Calu3 (cell line): ENCODE measurements at regions not wholly inside any gene's neighbourhood (a gene's known extent, or its start where the extent isn't known, plus 50 kb on each side); places are given as distances from the start of the nearest gene placed in this dataset.
"Not testable (repeated sequence)": the region's sequence is repeated elsewhere in the genome, so short reads cannot be mapped to it uniquely, and the experiment has no call there.

Source experiments
- BruUV-seq: library from RNA; stranded (reverse); fragments of 400-500 nt; replicated peaks from 2 replicates; lab custom pipeline; 2021; lab: Mats Ljungman, UMichigan
- CTCF ChIA-PET: fragments of 300-600 bp; sonication (Branson Sonifier 250); formaldehyde crosslinking; loops from one replicate; lab custom pipeline; 2022; ENCODE audit warnings: antibody characterized with exemption; lab: Charles Lee
- DNase-seq: peaks from one replicate; pipeline ENCODE4 v3.0.0; 2022
- H3K27ac Mint-ChIP-seq: one replicate; pipeline ENCODE4 v1.8.0; 2022; ENCODE audit warnings: mixed read lengths; ENCODE audit not compliant: unreplicated experiment
- H3K27me3 Mint-ChIP-seq: one replicate; pipeline ENCODE4 v1.8.0; 2022; ENCODE audit warnings: mixed read lengths; ENCODE audit not compliant: unreplicated experiment
- H3K36me3 Mint-ChIP-seq: one replicate; pipeline ENCODE4 v1.8.0; 2022; ENCODE audit warnings: mild to moderate bottlenecking, moderate library complexity, mixed read lengths; ENCODE audit not compliant: insufficient read depth, unreplicated experiment
- H3K4me1 Mint-ChIP-seq: one replicate; pipeline ENCODE4 v1.8.0; 2022; ENCODE audit warnings: mild to moderate bottlenecking, low read depth, mixed read lengths; ENCODE audit not compliant: unreplicated experiment
- H3K4me3 Mint-ChIP-seq: one replicate; pipeline ENCODE4 v1.8.0; 2022; ENCODE audit warnings: mild to moderate bottlenecking, low read depth, moderate library complexity, mixed read lengths; ENCODE audit not compliant: unreplicated experiment
- H3K9me3 Mint-ChIP-seq: one replicate; pipeline ENCODE4 v1.8.0; 2022; ENCODE audit warnings: low read depth, mixed read lengths; ENCODE audit not compliant: unreplicated experiment
- intact Hi-C: fragments of 100-400 bp; cut with micrococcal nuclease; formaldehyde crosslinking; loops from one replicate; pipeline ENCODE4 v1.10.0; 2022; ENCODE audit not compliant: unreplicated experiment
- TF ChIP-seq, protein P1 (sequence below): fragments of 200-600 bp; IDR thresholded peaks from one replicate; pipeline ENCODE4 v1.8.0; 2022; ENCODE audit warnings: antibody characterized with exemption; ENCODE audit not compliant: unreplicated experiment

GRCh38 chr9:102435427-102435826 lies 559.7 kb upstream of the CYLC2 start:
- Mint-ChIP-seq H3K27me3 (no peaks in the 10 kb centered on the region), H3K27ac (no peak overlapping the region), H3K4me3 (no peak overlapping the region), H3K9me3 (peaks cover 2% of the 10 kb centered on the region), H3K36me3 (no peaks in the 10 kb centered on the region), H3K4me1 (no peaks in the 10 kb centered on the region)
- CTCF ChIA-PET = no interaction called here
- TF ChIP-seq, protein P1, sequence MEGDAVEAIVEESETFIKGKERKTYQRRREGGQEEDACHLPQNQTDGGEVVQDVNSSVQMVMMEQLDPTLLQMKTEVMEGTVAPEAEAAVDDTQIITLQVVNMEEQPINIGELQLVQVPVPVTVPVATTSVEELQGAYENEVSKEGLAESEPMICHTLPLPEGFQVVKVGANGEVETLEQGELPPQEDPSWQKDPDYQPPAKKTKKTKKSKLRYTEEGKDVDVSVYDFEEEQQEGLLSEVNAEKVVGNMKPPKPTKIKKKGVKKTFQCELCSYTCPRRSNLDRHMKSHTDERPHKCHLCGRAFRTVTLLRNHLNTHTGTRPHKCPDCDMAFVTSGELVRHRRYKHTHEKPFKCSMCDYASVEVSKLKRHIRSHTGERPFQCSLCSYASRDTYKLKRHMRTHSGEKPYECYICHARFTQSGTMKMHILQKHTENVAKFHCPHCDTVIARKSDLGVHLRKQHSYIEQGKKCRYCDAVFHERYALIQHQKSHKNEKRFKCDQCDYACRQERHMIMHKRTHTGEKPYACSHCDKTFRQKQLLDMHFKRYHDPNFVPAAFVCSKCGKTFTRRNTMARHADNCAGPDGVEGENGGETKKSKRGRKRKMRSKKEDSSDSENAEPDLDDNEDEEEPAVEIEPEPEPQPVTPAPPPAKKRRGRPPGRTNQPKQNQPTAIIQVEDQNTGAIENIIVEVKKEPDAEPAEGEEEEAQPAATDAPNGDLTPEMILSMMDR = no peak
- DNase-seq = no peak
- intact Hi-C loops = no loop called here
- BruUV-seq = no TSS peak

- Mint-ChIP-seq H3K4me3 (no peak overlapping the region), H3K36me3 (no peaks in the 10 kb centered on the region), H3K27me3 (no peaks in the 10 kb centered on the region), H3K27ac (no peak overlapping the region), H3K9me3 (peaks cover 2% of the 10 kb centered on the region), H3K4me1 (no peaks in the 10 kb centered on the region)
- no TSS peak for BruUV-seq
- CTCF ChIA-PET = no interaction called here
- TF ChIP-seq, protein P1 = no peak
- DNase-seq = no peak
- intact Hi-C loops = no loop called here
These were observed 560.6 kb upstream of the CYLC2 start for GRCh38 chr9:102434545-102434944.

GRCh38 chr9:102428305-102428704 lies 566.8 kb upstream of the CYLC2 start:
- H3K4me1 Mint-ChIP-seq = no peaks in the 10 kb centered on the region
- intact Hi-C loops = no loop called here
- no peaks in the 10 kb centered on the region for H3K9me3 Mint-ChIP-seq

DNA sequence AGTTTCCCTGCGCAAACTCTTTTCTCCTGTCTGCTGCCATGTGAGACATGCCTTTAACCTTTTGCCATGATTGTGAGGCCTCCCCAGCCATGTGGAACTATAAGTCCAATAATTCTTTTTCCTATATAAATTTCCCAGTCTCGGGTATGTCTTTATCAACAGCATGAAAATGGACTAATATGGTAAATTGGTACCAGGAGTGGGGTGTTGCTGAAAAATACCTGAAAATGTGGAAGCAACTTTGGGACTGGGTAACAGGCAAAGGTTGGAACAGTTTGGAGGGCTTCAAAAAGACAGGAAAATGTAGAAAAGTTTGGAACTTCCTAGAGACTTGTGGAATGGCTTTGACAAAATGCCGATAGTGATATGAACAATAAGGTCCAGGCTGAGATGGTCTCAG lies 578.9 kb upstream of the CYLC2 start:
- not testable (repeated sequence) for H3K9me3 Mint-ChIP-seq

More at GRCh38 chr9:102428305-102428704, 566.8 kb upstream of the CYLC2 start:
- Mint-ChIP-seq H3K36me3 (no peaks in the 10 kb centered on the region), H3K27me3 (no peaks in the 10 kb centered on the region), H3K27ac (no peak overlapping the region), H3K4me3 (no peak overlapping the region)
- BruUV-seq = no TSS peak
- CTCF ChIA-PET = no interaction called here
- TF ChIP-seq, protein P1 = no peak
- no peak for DNase-seq

GRCh38 chr9:102405218-102405867 lies 589.8 kb upstream of the CYLC2 start:
- Mint-ChIP-seq H3K9me3 (no peaks in the 10 kb centered on the region), H3K4me1 (no peaks in the 10 kb centered on the region), H3K36me3 (no peaks in the 10 kb centered on the region), H3K27ac (no peak overlapping the region), H3K27me3 (no peaks in the 10 kb centered on the region), H3K4me3 (no peak overlapping the region)
- intact Hi-C loops = no loop called here
- TF ChIP-seq, protein P1 = no peak
- BruUV-seq = no TSS peak
- DNase-seq = no peak
- CTCF ChIA-PET = no interaction called here

More for the DNA sequence above, 578.9 kb upstream of the CYLC2 start:
- H3K4me1 Mint-ChIP-seq, H3K4me3 Mint-ChIP-seq, H3K27ac Mint-ChIP-seq, H3K27me3 Mint-ChIP-seq, intact Hi-C loops, DNase-seq, CTCF ChIA-PET, BruUV-seq, H3K36me3 Mint-ChIP-seq: not testable (repeated sequence)
